C1 segment of cervical spinal cord (tissue), 14 donors: ENCODE measurements at regions not wholly inside any gene's neighbourhood (a gene's known extent, or its start where the extent isn't known, plus 50 kb on each side); places are given as distances from the start of the nearest gene placed in this dataset.
"Not testable (repeated sequence)": the region's sequence is repeated elsewhere in the genome, so short reads cannot be mapped to it uniquely, and the experiment has no call there.

Source experiments
- DNase-seq, 14 donors: peaks; one replicate each; lab custom pipeline; 2025; lab: John Stamatoyannopoulos, UW

- DNase-seq, result no peak
Measured at GRCh38 chr12:17358835-17359234, 731.2 kb downstream of the RERGL start.

GRCh38 chr12:17357396-17357795, 732.6 kb downstream of the RERGL start:
- no peak for DNase-seq

- no peak for DNase-seq
Measured at GRCh38 chr12:17352164-17352563, 737.8 kb downstream of the RERGL start.

GRCh38 chr12:17348311-17348710, 741.7 kb downstream of the RERGL start:
- DNase-seq, result no peak

GRCh38 chr12:17344649-17345048, 738.7 kb upstream of the LMO3 start:
- no peak for DNase-seq

- no peak for DNase-seq
Measured at GRCh38 chr12:17342381-17342961, 736.5 kb upstream of the LMO3 start.

- no peak for DNase-seq
Measured at GRCh38 chr12:17335487-17335886, 729.5 kb upstream of the LMO3 start.

GRCh38 chr12:17334784-17335183, 728.8 kb upstream of the LMO3 start:
- DNase-seq, result no peak

GRCh38 chr12:17333287-17333686, 727.3 kb upstream of the LMO3 start:
- no peak for DNase-seq

GRCh38 chr12:17326649-17327048, 720.7 kb upstream of the LMO3 start:
- no peak for DNase-seq

GRCh38 chr12:17322090-17322489, 716.1 kb upstream of the LMO3 start:
- no peak for DNase-seq

GRCh38 chr12:17304503-17305347, 698.8 kb upstream of the LMO3 start:
- DNase-seq, result no peak

- DNase-seq, result no peak
Measured at GRCh38 chr12:17302001-17302400, 696.0 kb upstream of the LMO3 start.

- no peak for DNase-seq
Measured at GRCh38 chr12:17301544-17301943, 695.6 kb upstream of the LMO3 start.

- no peak for DNase-seq
Measured at GRCh38 chr12:17296882-17297281, 690.9 kb upstream of the LMO3 start.

- DNase-seq, result no peak
Measured at GRCh38 chr12:17286874-17287273, 680.9 kb upstream of the LMO3 start.

- no peak for DNase-seq
Measured at GRCh38 chr12:17284873-17285272, 678.9 kb upstream of the LMO3 start.

- no peak for DNase-seq
Measured at GRCh38 chr12:17283563-17283962, 677.6 kb upstream of the LMO3 start.

GRCh38 chr12:17282169-17282568, 676.2 kb upstream of the LMO3 start:
- not testable (repeated sequence) for DNase-seq

GRCh38 chr12:17278946-17279345, 673.0 kb upstream of the LMO3 start:
- no peak for DNase-seq

GRCh38 chr12:17276196-17276595, 670.2 kb upstream of the LMO3 start:
- no peak for DNase-seq

- no peak for DNase-seq
Measured at GRCh38 chr12:17266856-17267255, 660.9 kb upstream of the LMO3 start.

- DNase-seq, result no peak
Measured at GRCh38 chr12:17264603-17265002, 658.6 kb upstream of the LMO3 start.
